Ascending aorta (tissue), 2 donors: ENCODE measurements at regions not wholly inside any gene's neighbourhood (a gene's known extent, or its start where the extent isn't known, plus 50 kb on each side); places are given as distances from the start of the nearest gene placed in this dataset.

Experiments
- DNase-seq, 2 donors: peaks; one replicate each; pipeline ENCODE4 v3.0.0-alpha.2; 2019; ENCODE audit warnings: low spot score in 2 of 2
- H3K27ac ChIP-seq, 2 donors: fragments of 200-600 bp; sonication (generic); one replicate each; pipeline ENCODE4 v1.5.1; 2016 to 2017; ENCODE audit warnings: mild to moderate bottlenecking in 1 of 2
- H3K27me3 ChIP-seq: fragments of 200-600 bp; sonication (generic); one replicate; pipeline ENCODE4 v1.5.1; 2017
- H3K36me3 ChIP-seq, 2 donors: fragments of 200-600 bp; sonication (generic); one replicate each; pipeline ENCODE4 v1.5.1; 2016
- H3K4me1 ChIP-seq, 2 donors: fragments of 200-600 bp; sonication (generic); one replicate each; pipeline ENCODE4 v1.5.1; 2016 to 2017; ENCODE audit warnings: mild to moderate bottlenecking in 1 of 2
- H3K4me3 ChIP-seq, 2 donors: fragments of 200-600 bp; sonication (generic); one replicate each; pipeline ENCODE4 v1.5.1; 2016 to 2017; ENCODE audit warnings: mild to moderate bottlenecking in 1 of 2
- H3K9me3 ChIP-seq, 2 donors: fragments of 200-600 bp; sonication (generic); one replicate each; pipeline ENCODE4 v1.5.1; 2016
- CTCF ChIP-seq, 3 experiments: fragments of 200-600 bp in 2 of 3; fragments of 450-650 bp in 1 of 3; sonication (generic) in 2 of 3; IDR thresholded peaks; one replicate each; pipeline ENCODE4 v1.5.1; 2016 to 2019; ENCODE audit warnings: antibody characterized with exemption in 3 of 3, mild to moderate bottlenecking in 1 of 3, moderate library complexity in 1 of 3
- intact Hi-C: fragments of 100-400 bp; cut with DNase I; formaldehyde crosslinking; loops from one replicate; pipeline ENCODE4 v1.15.1; 2023

DNA sequence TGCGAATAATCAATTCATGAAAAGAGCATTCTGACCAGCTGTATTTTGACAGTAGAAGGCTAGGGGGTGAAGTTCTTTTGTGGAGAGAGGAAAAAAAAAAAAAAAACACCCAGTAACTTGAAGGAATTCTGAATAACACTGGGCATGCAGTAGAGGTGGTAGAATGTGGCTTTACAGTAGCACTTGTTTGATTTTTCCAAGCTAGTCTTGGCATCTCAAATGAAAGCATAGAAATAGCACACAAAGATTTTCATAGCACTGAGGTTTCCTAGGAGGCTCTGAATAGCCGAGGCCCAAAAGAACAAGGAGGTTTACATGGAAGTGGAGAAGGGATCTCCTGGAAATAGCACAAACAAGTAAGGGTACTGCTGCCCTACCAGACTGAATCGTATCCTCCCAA is 470.2 kb upstream of the CDH20 start:
- H3K9me3 ChIP-seq = no peaks in the 10 kb centered on the region
- intact Hi-C loops = no loop called here
- no peak for DNase-seq
- H3K27ac ChIP-seq = no peak overlapping the region
- H3K4me3 ChIP-seq = no peak overlapping the region
- no peaks in the 10 kb centered on the region for H3K4me1 ChIP-seq
- H3K27me3 ChIP-seq = no peaks in the 10 kb centered on the region
- no peaks in the 10 kb centered on the region for H3K36me3 ChIP-seq
- TF ChIP-seq CTCF (IDR thresholded peaks at IDR 0.05) = no peak

GRCh38 chr18:60865801-60866200 is 467.4 kb upstream of the CDH20 start:
- intact Hi-C loops = no loop called here
- Histone ChIP-seq H3K9me3 (no peaks in the 10 kb centered on the region), H3K4me3 (no peak overlapping the region), H3K27me3 (no peaks in the 10 kb centered on the region), H3K4me1 (no peaks in the 10 kb centered on the region), H3K36me3 (no peaks in the 10 kb centered on the region), H3K27ac (no peak overlapping the region)
- no peak for TF ChIP-seq CTCF (IDR thresholded peaks at IDR 0.05)
- DNase-seq = no peak

- no peaks in the 10 kb centered on the region for H3K27me3 ChIP-seq
- DNase-seq = no peak
- no peaks in the 10 kb centered on the region for H3K4me1 ChIP-seq
- no peaks in the 10 kb centered on the region for H3K9me3 ChIP-seq
- no peak overlapping the region for H3K4me3 ChIP-seq
- intact Hi-C loops = no loop called here
- TF ChIP-seq CTCF (IDR thresholded peaks at IDR 0.05) = no peak
- no peak overlapping the region for H3K27ac ChIP-seq
- no peaks in the 10 kb centered on the region for H3K36me3 ChIP-seq
Measured at GRCh38 chr18:60870261-60871153, 462.7 kb upstream of the CDH20 start.

DNA sequence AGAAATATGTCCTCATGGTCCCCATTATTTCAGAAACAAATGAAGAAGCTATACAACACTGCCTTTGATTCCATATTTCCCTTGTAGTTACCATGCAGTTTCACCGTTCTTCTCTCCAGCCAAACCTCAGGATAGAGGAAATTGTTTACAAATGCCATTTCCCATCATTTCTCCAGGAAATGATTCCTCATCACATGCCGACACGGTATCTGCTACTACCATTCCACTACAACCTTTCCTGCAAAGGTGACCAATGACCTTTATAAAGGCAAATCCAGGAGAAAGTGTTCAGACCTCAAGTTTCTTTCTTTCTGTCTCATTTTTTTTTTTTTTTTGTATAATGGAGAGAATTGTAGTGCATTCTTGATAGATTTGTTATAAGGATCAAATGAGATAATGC is 460.8 kb upstream of the CDH20 start:
- no peak for TF ChIP-seq CTCF (IDR thresholded peaks at IDR 0.05)
- Histone ChIP-seq H3K36me3 (no peaks in the 10 kb centered on the region), H3K9me3 (no peaks in the 10 kb centered on the region), H3K4me3 (no peak overlapping the region), H3K4me1 (no peaks in the 10 kb centered on the region), H3K27me3 (no peaks in the 10 kb centered on the region), H3K27ac (no peak overlapping the region)
- intact Hi-C loops = no loop called here
- no peak for DNase-seq

DNA sequence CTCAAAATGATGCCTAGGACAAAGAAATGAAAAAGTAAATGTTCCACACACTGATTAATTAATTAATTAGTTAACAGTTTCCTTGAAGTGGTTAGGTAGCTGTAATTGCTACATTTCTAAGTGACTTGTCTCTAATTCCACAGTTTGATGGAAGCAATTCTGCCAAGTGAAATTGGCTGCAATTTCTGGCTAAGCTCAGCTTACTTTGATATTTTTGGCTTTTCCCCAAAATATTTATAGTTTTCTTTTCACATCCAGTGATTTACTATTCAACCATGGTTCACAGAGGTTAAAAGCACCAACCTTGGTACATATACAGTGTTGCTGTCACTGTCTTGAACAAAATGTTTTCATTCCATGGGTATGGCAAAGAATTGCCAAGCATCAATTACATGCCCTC is 459.5 kb upstream of the CDH20 start:
- no peaks in the 10 kb centered on the region for H3K4me1 ChIP-seq
- no peak for TF ChIP-seq CTCF (IDR thresholded peaks at IDR 0.05)
- intact Hi-C loops = no loop called here
- no peaks in the 10 kb centered on the region for H3K27me3 ChIP-seq
- DNase-seq = no peak
- H3K9me3 ChIP-seq = no peaks in the 10 kb centered on the region
- H3K36me3 ChIP-seq = no peaks in the 10 kb centered on the region
- H3K27ac ChIP-seq = no peak overlapping the region
- H3K4me3 ChIP-seq = no peak overlapping the region
